Neuronal stem cell (in vitro differentiated cells): ENCODE measurements at regions not wholly inside any gene's neighbourhood (a gene's known extent, or its start where the extent isn't known, plus 50 kb on each side); places are given as distances from the start of the nearest gene placed in this dataset.

Experiments used
- DNase-seq: peaks from one replicate; pipeline ENCODE4 v3.0.0-alpha.2; 2013; ENCODE audit warnings: low spot score
- H2AFZ ChIP-seq: one replicate; pipeline ENCODE4 v1.6.1; 2013; ENCODE audit warnings: mild to moderate bottlenecking, low read length, inconsistent platforms
- H2AK5ac ChIP-seq: 2 replicates; pipeline ENCODE4 v1.6.1; 2013; ENCODE audit warnings: low read depth, mild to moderate bottlenecking, inconsistent platforms, low read length, moderate library complexity, mixed read lengths
- H2BK120ac ChIP-seq: 2 replicates; pipeline ENCODE4 v1.6.1; 2013; ENCODE audit warnings: low read depth, mild to moderate bottlenecking, inconsistent platforms, low read length, moderate library complexity, mixed read lengths
- H2BK12ac ChIP-seq: one replicate; pipeline ENCODE4 v1.6.1; 2013; ENCODE audit warnings: low read length, inconsistent platforms
- H2BK15ac ChIP-seq: 2 replicates; pipeline ENCODE4 v1.6.1; 2013; ENCODE audit warnings: mild to moderate bottlenecking, low read length, inconsistent platforms, mixed read lengths
- H2BK5ac ChIP-seq: one replicate; pipeline ENCODE4 v1.6.1; 2013; ENCODE audit warnings: inconsistent platforms, mild to moderate bottlenecking, low read length, moderate library complexity
- H3K14ac ChIP-seq: one replicate; pipeline ENCODE4 v1.6.1; 2013; ENCODE audit warnings: low read length, inconsistent platforms
- H3K18ac ChIP-seq: 2 replicates; pipeline ENCODE4 v1.6.1; 2013; ENCODE audit warnings: low read length, inconsistent platforms
- H3K23ac ChIP-seq: 2 replicates; pipeline ENCODE4 v1.6.1; 2013; ENCODE audit warnings: low read depth, mild to moderate bottlenecking, mixed read lengths, low read length, inconsistent platforms; ENCODE audit not compliant: poor library complexity
- H3K27ac ChIP-seq: replicated peaks from 3 replicates; pipeline ENCODE4 v1.5.1; 2013; ENCODE audit warnings: low read length, inconsistent platforms
- H3K27me3 ChIP-seq, 3 experiments: 2 replicates each; pipeline ENCODE4 v1.6.1; 2013; ENCODE audit warnings: low read length in 3 of 3, mild to moderate bottlenecking in 2 of 3, inconsistent platforms in 1 of 3, low read depth in 1 of 3, mixed read lengths in 1 of 3, moderate library complexity in 1 of 3; ENCODE audit not compliant: control insufficient read depth in 3 of 3, insufficient read depth in 3 of 3
- H3K36me3 ChIP-seq, 2 donors: replicated peaks in 1 of 2; 2 replicates each; pipeline ENCODE4 v1.6.1; 2013; ENCODE audit warnings: low read length in 2 of 2; ENCODE audit not compliant: control insufficient read depth in 2 of 2, insufficient read depth in 2 of 2
- H3K4ac ChIP-seq: 2 replicates; pipeline ENCODE4 v1.6.1; 2013; ENCODE audit warnings: inconsistent platforms, mild to moderate bottlenecking, low read length, moderate library complexity
- H3K4me1 ChIP-seq, 2 donors: 1 replicate in 1 of 2; 2 replicates in 1 of 2; pipeline ENCODE4 v1.6.1; 2013; ENCODE audit warnings: low read length in 2 of 2, low read depth in 1 of 2; ENCODE audit not compliant: control insufficient read depth in 2 of 2, insufficient read depth in 1 of 2
- H3K4me2 ChIP-seq: one replicate; pipeline ENCODE4 v1.6.1; 2013; ENCODE audit warnings: mild to moderate bottlenecking, low read length, inconsistent platforms; ENCODE audit not compliant: insufficient read depth, poor library complexity, severe bottlenecking
- H3K4me3 ChIP-seq, 2 donors: 2 replicates each; pipeline ENCODE4 v1.5.1; 2013; ENCODE audit warnings: low read length in 2 of 2, mild to moderate bottlenecking in 2 of 2, inconsistent platforms in 1 of 2, moderate library complexity in 1 of 2
- H3K79me1 ChIP-seq: one replicate; pipeline ENCODE4 v1.6.1; 2013; ENCODE audit warnings: low read depth, mild to moderate bottlenecking, inconsistent platforms, low read length, moderate library complexity
- H3K9ac ChIP-seq: one replicate; pipeline ENCODE4 v1.6.1; 2013; ENCODE audit warnings: mild to moderate bottlenecking, low read depth, low read length, inconsistent platforms; ENCODE audit not compliant: poor library complexity
- H3K9me3 ChIP-seq, 2 donors: replicated peaks in 1 of 2; 2 replicates each; pipeline versions ENCODE3 to v1.6.1; 2013; ENCODE audit warnings: low read length in 2 of 2, mild to moderate bottlenecking in 2 of 2, inconsistent platforms in 1 of 2, low read depth in 1 of 2, mixed read lengths in 1 of 2, moderate library complexity in 1 of 2; ENCODE audit not compliant: control insufficient read depth in 2 of 2, insufficient read depth in 1 of 2
- H4K8ac ChIP-seq: one replicate; pipeline ENCODE4 v1.6.1; 2013; ENCODE audit warnings: low read depth, mild to moderate bottlenecking, inconsistent platforms, low read length, moderate library complexity
- H4K91ac ChIP-seq: one replicate; pipeline ENCODE4 v1.6.1; 2013; ENCODE audit warnings: low read length, low read depth, mild to moderate bottlenecking, inconsistent platforms; ENCODE audit not compliant: poor library complexity
- WGBS, 2 donors: extraction: QIAGEN DNeasy Blood & Tissue Kit; methylation state at CpG; one replicate each; pipeline ENCODE4 v1.1.7; 2013; ENCODE audit warnings: missing lambda C conversion rate in 2 of 2, mixed read lengths in 1 of 2; ENCODE audit not compliant: insufficient read length in 2 of 2, insufficient replicate concordance in 1 of 2; ENCODE audit errors: extremely low coverage in 2 of 2; 5-methylcytosine and 5-hydroxymethylcytosine counted together

GRCh38 chr13:107222597-107222996 lies 654.7 kb upstream of the ARGLU1 start:
- no CpG with 5 or more reads among the region's 3 CpGs for WGBS, 2 donors
- no peaks in the 10 kb centered on the region for H3K9me3 ChIP-seq
- H2BK5ac ChIP-seq = no peak overlapping the region

DNA sequence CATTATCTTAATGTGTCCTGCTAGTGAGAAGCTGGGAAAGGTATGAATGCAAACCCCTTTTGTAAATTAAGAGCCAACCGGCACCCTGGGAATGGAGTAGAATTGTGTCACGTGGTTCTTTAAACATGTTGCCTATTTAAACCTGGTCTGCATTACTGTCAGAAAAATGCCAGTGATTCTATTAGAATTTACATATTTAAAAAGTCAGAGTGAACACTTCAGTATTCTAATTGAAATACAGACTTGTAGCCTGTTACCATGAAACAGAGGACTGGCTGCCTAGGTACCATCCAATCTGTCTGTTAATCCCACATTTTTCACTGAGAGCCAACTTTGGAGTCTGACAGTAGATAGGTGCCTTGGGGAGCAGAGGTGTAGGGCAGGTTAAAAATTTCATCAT lies 652.3 kb upstream of the ARGLU1 start:
- no CpG with 5 or more reads among the region's 2 CpGs for whole genome bisulfite sequencing, 2 donors
- H3K36me3 ChIP-seq = no peaks in the 10 kb centered on the region
- H2AFZ ChIP-seq = no peak overlapping the region
- no peak overlapping the region for H3K4me2 ChIP-seq
- no peak overlapping the region for H2BK12ac ChIP-seq
- H3K4ac ChIP-seq = no peak overlapping the region
- DNase-seq = no peak
- no peak overlapping the region for H3K27ac ChIP-seq
- H3K14ac ChIP-seq = no peak overlapping the region
- H3K23ac ChIP-seq = no peak overlapping the region
- no peak overlapping the region for H2BK5ac ChIP-seq
- H2BK120ac ChIP-seq = no peak overlapping the region
- H3K27me3 ChIP-seq = no peaks in the 10 kb centered on the region
- no peak overlapping the region for H3K18ac ChIP-seq
- H3K4me1 ChIP-seq = peaks cover 0 to 10% of the 10 kb centered on the region in 2 donors
- H2BK15ac ChIP-seq = no peak overlapping the region
- no peak overlapping the region for H3K4me3 ChIP-seq
- H3K9ac ChIP-seq = no peak overlapping the region
- H2AK5ac ChIP-seq = no peak overlapping the region
- H3K79me1 ChIP-seq = no peaks in the 10 kb centered on the region
- no peaks in the 10 kb centered on the region for H3K9me3 ChIP-seq
- H4K91ac ChIP-seq = no peak overlapping the region
- no peak overlapping the region for H4K8ac ChIP-seq

More at GRCh38 chr13:107222597-107222996, 654.7 kb upstream of the ARGLU1 start:
- Histone ChIP-seq H3K9ac (no peak overlapping the region), H4K8ac (no peak overlapping the region), H2AFZ (no peak overlapping the region), H3K14ac (no peak overlapping the region), H3K18ac (no peak overlapping the region), H3K4me3 (no peak overlapping the region), H2BK12ac (no peak overlapping the region), H2BK120ac (no peak overlapping the region), H3K36me3 (no peaks in the 10 kb centered on the region), H2AK5ac (no peak overlapping the region), H3K4me2 (no peak overlapping the region), H3K79me1 (no peaks in the 10 kb centered on the region), H3K27ac (no peak overlapping the region), H3K23ac (no peak overlapping the region), H3K27me3 (no peaks in the 10 kb centered on the region), H3K4ac (no peak overlapping the region), H3K4me1 (no peaks in the 10 kb centered on the region), H4K91ac (no peak overlapping the region), H2BK15ac (no peak overlapping the region)
- DNase-seq = no peak

GRCh38 chr13:107217251-107217650 lies 649.3 kb upstream of the ARGLU1 start:
- Histone ChIP-seq H3K27ac (no peak overlapping the region), H2BK5ac (no peak overlapping the region), H3K79me1 (no peaks in the 10 kb centered on the region), H3K4me1 (peaks cover 0 to 10% of the 10 kb centered on the region in 2 donors), H3K9ac (no peak overlapping the region), H3K18ac (no peak overlapping the region), H4K91ac (no peak overlapping the region), H2AK5ac (no peak overlapping the region), H2BK120ac (no peak overlapping the region), H3K4ac (no peak overlapping the region), H3K4me3 (no peak overlapping the region), H2BK15ac (no peak overlapping the region), H3K27me3 (no peaks in the 10 kb centered on the region), H3K23ac (no peak overlapping the region), H3K14ac (no peak overlapping the region), H3K9me3 (no peaks in the 10 kb centered on the region), H4K8ac (no peak overlapping the region), H2AFZ (peak overlapping the region; percentile 18), H3K4me2 (no peak overlapping the region), H3K36me3 (no peaks in the 10 kb centered on the region), H2BK12ac (no peak overlapping the region)
- WGBS, 2 donors = no CpG with 5 or more reads among the region's 6 CpGs
- DNase-seq = no peak

- H3K27me3 ChIP-seq = no peaks in the 10 kb centered on the region
- no peak overlapping the region for H4K8ac ChIP-seq
- no peak overlapping the region for H3K14ac ChIP-seq
- H3K27ac ChIP-seq = no peak overlapping the region
- no peak overlapping the region for H2BK15ac ChIP-seq
- no peak overlapping the region for H2AFZ ChIP-seq
- no peaks in the 10 kb centered on the region for H3K9me3 ChIP-seq
- H2BK120ac ChIP-seq = no peak overlapping the region
- H2BK12ac ChIP-seq = no peak overlapping the region
- no CpG with 5 or more reads among the region's 11 CpGs for WGBS, 2 donors
- no peak overlapping the region for H3K18ac ChIP-seq
- H3K4me2 ChIP-seq = no peak overlapping the region
- H3K4ac ChIP-seq = no peak overlapping the region
- no peaks in the 10 kb centered on the region for H3K36me3 ChIP-seq
- H3K9ac ChIP-seq = no peak overlapping the region
- no peak overlapping the region for H4K91ac ChIP-seq
- H3K79me1 ChIP-seq = no peaks in the 10 kb centered on the region
- H3K4me3 ChIP-seq = peak overlapping the region in 1 of 2 donors; percentile 3
- H3K23ac ChIP-seq = no peak overlapping the region
- H3K4me1 ChIP-seq = peaks cover 0 to 10% of the 10 kb centered on the region in 2 donors
- no peak for DNase-seq
- H2AK5ac ChIP-seq = no peak overlapping the region
- no peak overlapping the region for H2BK5ac ChIP-seq
Measured at GRCh38 chr13:107216046-107216755, 648.3 kb upstream of the ARGLU1 start.
